GM18861 (cell line): ENCODE measurements at regions not wholly inside any gene's neighbourhood (a gene's known extent, or its start where the extent isn't known, plus 50 kb on each side); places are given as distances from the start of the nearest gene placed in this dataset.

ENCODE experiments used
- ATAC-seq: cut with Tn5 transposase; IDR thresholded peaks from one replicate; pipeline ENCODE4 v1.9.1; 2021; ENCODE audit not compliant: unreplicated experiment

DNA sequence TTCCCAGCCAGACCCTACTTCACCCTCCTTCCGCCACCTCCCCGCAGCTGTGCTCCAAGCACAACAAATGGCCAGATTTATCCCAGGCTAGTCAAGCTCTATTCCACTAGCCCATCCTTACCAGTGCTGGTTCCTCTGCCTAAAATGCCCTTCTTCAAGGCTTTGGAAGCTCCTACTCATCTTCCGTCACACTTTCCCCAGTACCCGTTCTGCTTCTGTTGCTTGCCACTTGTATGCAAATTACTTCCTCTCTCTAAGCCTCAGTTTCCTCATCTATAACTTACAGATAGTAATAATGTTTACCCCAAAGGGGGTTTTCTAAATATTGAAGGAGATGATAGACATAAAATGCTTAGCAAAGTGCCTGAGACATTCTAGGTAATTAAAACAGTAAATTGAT is 193.1 kb downstream of the MAFB start:
- no peak for ATAC-seq

DNA sequence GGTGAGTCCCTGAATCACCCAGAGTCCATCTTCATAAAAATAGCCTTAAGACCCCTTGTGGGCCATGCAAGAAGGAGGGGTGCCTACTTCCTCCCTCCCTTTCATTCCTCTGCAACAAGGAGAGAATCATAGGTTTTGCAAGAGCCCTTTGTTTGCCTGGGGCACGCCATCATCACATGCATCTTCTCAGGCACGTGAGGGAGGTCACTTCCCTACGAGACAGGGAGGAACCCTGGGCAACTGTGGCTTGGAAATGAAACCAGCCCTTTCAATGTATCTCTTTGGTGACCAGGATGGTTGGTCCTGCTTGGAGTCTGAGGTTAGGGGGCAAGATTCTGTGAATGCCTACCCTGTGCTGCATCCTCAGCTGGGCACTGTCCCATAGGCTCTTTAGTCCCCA is 194.8 kb downstream of the MAFB start:
- ATAC-seq = no peak

- ATAC-seq = no peak
These were observed 195.5 kb downstream of the MAFB start for GRCh38 chr20:40493549-40493948.

GRCh38 chr20:40493071-40493470 is 196.0 kb downstream of the MAFB start:
- no peak for ATAC-seq

GRCh38 chr20:40491009-40491590 is 197.9 kb downstream of the MAFB start:
- ATAC-seq = no peak

DNA sequence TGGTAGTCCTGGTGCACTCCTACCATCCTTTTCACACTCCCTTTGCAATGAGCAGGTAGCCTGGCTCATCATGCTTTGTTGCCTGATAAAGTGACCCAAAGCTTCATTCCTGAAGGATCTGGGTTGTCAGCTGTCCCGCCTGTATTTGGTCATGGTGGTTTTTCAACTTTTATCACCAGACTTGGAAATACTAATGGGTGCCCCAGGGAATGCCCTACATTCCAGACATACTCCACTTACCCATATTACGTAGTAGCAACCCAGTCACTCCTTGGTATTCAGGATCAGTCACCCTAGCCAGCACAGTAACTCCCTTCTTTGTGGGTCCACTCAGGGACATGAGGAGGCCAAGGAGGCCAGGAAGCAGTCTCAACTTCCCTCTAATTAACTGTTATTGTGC is 199.2 kb downstream of the MAFB start:
- ATAC-seq = no peak

DNA sequence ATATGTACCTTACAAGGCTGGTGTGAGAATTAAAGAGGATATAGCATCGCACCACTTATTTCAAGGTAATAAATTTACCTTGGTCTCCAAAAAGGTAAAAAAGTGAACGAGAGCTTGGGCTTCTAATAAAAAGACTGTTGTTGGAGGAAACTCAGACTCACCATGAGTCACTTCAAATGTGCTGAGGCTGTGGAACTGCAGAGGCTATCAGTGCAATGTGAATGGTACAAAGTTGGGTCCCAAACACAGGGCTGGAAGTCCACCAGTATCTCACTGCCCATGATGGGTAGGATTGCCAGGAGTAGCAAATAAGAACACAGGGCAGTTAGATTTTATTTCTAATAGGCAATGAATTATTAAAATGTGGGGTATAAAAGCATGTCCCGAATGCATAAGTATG is 200.6 kb downstream of the MAFB start:
- ATAC-seq = no peak

DNA sequence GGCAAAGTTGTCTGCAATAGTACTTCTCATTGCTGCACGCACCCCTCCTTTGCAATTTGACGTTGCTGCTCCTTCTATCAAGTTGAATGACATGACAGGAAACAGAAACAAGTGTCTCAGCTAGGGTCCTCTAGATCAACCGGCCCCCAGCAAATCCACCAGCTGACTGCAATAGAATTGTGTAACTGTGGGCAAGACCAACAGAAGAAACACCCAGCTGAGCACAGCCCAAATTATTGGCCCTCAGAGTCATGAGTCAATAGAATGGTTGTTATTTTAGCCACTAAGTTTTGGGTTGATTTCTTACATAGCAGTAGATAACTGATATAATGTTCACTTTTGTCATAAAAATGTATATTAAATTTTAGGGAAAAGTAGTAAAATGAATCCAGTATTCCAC is 202.7 kb downstream of the MAFB start:
- ATAC-seq = no peak

GRCh38 chr20:40481743-40482458 is 207.1 kb downstream of the MAFB start:
- no peak for ATAC-seq

DNA sequence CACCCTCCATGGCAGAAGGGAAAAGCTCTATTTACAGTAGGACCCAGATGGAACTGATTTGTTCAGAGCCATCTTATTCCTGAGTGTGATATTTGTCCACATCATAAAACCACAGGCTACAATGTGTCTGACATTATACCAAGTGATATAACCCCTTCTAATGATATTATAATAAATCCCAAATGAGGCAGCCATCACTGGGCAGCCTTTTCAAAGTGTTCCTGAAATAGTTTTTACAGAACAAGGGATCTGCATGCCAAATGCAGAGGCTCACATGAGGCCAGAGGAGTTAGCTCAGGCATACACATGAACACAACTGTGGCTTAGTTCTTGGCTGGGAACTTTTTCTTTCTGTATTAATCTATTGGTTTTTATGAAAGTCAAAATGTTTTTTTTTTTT is 207.7 kb downstream of the MAFB start:
- ATAC-seq = no peak

GRCh38 chr20:40477805-40478204 is 211.2 kb downstream of the MAFB start:
- ATAC-seq = no peak

GRCh38 chr20:40476461-40476860 is 212.6 kb downstream of the MAFB start:
- no peak for ATAC-seq

GRCh38 chr20:40472905-40473304 is 216.1 kb downstream of the MAFB start:
- no peak for ATAC-seq

DNA sequence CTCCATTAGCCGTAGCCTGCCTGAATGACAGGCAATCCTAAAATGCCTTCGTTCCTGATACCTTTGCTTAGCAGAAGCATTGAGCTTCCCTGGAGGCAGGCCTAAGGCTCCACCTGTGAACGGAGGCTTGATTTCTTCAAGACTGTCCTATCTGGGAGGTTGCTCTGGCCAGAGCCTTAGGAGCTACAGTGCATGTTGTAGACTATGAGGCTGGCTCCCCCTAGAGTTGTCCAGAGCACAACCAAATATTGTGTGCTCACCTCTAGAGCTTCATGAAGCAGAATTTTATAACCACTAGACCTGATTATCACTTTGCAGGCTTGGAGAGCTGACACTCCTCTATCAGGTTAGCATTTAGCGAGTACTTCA is 217.8 kb downstream of the MAFB start:
- ATAC-seq = no peak

DNA sequence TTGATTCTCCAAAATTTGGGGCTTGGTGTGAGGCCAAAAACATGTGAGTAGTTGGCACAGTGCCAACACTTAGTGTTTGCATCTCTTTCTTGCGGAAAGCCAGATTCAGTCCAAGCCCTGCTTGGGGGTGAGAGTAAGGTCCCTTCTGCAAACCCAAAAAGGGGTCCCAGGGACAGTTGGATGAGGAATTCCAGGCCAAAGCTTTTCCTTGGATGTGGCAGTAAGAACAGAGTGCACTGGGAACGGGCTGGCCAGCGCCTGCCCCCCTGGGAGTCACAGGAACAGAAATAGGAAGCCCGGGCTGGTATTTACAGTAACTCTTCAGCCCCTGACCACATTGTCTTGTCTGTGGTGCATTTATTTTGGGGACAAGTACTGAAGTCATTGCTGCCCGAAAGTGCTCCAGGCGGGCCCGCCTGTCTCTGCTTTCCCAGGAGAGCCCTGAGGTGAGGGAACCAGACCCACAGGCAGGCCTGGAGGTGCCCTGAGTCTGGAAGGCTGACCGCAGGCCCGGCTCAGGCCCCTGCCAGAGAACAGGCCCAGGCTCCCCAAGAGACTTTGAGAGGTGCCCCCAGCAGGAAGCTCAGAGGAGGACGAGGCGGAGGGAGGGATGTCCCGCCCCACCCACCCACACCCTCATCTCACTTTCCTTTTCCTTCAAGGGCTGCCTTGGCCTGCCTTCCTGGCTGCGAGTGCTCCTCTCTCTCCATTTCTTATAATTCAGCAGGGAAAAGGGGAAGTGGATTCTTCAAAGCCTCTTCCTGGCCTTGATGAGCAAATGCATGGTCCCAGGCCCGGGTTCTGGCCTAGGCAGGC is 218.4 kb downstream of the MAFB start:
- ATAC-seq = no peak

- no peak for ATAC-seq
These were observed 220.3 kb downstream of the MAFB start for GRCh38 chr20:40468759-40469158.

DNA sequence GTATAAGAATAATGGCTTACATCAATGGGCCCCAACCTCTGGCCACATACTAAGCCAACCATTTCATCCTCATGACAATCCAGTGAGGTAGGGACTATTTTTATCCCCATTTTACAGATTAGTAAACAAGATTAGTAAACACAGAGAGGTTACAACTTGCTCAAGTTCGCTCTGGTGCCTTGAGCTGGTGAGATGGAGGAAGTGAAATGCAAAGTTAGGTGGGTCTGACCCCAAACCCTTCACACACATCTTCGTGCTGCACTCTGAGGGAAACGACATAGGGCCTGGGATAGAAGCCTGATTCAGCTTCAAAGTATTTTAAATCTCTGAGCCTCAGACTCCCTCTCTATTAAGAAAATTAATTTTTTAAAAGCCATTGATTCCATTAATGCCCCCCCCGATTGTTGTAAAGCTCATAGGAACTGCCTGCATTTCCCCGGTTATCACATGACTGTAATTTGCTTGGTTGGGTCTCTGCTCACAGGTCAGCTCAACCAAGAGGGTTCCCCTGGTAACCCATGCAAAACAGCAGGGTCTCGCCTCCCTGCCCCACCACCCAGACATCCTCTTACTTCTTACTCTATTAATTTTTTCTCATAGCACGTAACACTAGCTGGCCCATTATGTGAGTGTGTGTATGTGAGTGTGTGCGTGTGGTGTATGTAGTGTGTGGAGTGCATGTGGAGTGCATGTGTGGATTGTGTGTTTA is 221.2 kb downstream of the MAFB start:
- ATAC-seq = no peak

DNA sequence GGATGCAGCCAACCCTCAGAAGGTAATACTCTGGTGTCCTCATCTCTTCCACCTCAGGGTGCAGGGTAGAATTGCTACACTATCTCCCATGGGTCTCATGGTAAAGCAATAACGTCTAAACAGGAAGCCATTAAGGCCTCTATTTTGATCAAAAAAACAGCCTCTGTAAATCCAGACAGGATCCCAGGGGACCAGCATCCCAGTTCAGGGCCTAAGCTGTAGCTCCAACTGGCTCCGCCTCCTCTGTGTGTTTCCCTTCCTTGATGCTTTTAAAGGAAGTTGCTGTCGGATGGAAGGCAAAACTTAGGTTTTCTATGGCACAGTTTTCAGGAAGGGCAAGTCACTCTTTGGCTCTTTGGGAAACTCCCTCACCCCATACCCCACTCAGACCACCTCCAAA is 222.0 kb downstream of the MAFB start:
- no peak for ATAC-seq

DNA sequence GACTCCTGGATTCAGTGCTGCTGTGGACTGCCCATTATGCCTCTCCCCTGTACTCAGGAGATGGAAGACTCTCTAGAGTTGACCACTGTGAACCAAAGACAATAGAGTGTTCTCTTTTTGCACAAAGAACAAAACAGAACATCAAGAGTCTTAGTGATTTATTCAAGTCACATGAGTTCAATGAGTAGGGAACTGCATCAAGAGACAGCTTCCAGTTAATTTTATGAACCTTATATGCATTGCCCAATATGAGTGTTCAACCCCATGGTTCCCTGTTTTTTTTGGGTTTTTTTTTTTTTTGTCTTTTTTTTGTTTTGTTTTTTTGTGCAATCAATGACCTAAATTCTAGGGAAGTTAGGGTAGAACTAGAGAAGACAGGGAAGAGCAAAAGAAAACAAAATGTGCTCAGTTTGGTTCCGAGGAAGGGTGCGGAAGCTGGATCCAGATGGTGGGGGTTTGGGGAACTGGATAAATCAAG is 224.3 kb downstream of the MAFB start:
- ATAC-seq = no peak

GRCh38 chr20:40463171-40463570 is 225.9 kb downstream of the MAFB start:
- no peak for ATAC-seq

DNA sequence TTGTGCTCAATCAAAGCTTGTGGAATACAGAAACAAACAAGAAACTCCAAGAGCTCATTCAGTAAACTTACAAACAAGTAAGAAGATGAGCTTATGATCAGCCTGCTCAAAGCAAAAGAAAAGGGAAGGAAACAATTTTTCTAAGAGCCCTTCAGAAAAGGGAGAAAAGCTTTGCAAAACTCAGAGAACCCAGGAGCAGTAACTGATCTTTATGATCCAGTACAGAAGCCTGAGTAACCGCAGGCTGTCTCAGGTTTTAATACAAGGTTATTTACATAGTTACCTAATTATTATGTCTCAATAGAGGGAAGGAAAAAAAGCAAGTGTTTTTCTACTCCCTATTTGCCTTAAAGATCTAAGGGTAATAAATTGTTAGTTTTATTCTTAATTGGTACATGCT is 226.5 kb downstream of the MAFB start:
- no peak for ATAC-seq

- no peak for ATAC-seq
These were observed 229.7 kb downstream of the MAFB start for GRCh38 chr20:40459299-40459698.
